ENCODE measurements at regions not wholly inside any gene's neighbourhood (a gene's known extent, or its start where the extent isn't known, plus 50 kb on each side); places are given as distances from the start of the nearest gene placed in this dataset.

Small RNA genes lying in the stretch of these regions (small RNA-seq; reads per million reads assigned to genes)
- 0 reads per million in 3 experiments for gene RNU6-627P
